GM12891 (cell line): ENCODE measurements at regions not wholly inside any gene's neighbourhood (a gene's known extent, or its start where the extent isn't known, plus 50 kb on each side); places are given as distances from the start of the nearest gene placed in this dataset.

ENCODE experiments used
- POLR2A ChIP-seq: IDR thresholded peaks from 2 replicates; pipeline ENCODE4 v1.6.1; 2011; ENCODE audit warnings: low read depth, low read length, control low read depth
- POLR2AphosphoS5 ChIP-seq: IDR thresholded peaks from 2 replicates; pipeline ENCODE4 v1.6.1; 2011; ENCODE audit warnings: low read depth, low read length, control low read depth
- SPI1 ChIP-seq: IDR thresholded peaks from 2 replicates; pipeline ENCODE4 v1.6.1; 2011; ENCODE audit warnings: low read depth, low read length, control low read depth

DNA sequence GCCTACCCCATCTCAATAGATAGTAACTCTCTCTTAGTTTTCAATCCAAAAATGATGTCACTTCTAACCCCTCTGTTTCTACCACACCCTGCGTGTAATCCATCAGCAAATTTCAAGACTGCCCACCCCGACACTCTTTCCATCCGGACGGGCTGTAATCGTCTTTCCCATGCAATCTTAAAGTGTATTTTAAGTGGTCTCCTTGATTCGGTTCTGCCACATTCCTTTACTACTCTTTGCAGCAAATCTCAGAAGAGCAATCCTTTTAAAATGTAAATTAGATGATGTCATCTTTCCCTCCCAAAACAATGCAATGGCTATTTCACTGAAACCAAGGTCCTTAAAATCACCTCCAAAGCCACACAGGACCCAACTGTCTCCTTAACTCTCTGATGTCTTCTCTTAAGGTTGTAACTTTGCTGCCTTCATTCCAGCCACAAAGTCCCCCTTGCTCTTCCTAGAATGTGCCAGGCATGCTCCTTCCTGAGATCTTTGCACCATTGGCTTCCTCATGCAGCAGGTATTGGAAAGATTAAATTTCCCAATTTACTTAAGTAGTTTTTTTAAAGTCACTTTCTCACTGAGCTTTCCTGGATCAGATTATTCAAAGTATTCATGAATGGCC is 932.5 kb upstream of the WWC1 start:
- TF ChIP-seq POLR2A (no peak), SPI1 (no peak), POLR2AphosphoS5 (no peak)
